Retina (tissue), 1 donor: ENCODE measurements at regions not wholly inside any gene's neighbourhood (a gene's known extent, or its start where the extent isn't known, plus 50 kb on each side); places are given as distances from the start of the nearest gene placed in this dataset.
"Not testable (repeated sequence)": the region's sequence is repeated elsewhere in the genome, so short reads cannot be mapped to it uniquely, and the experiment has no call there.

ENCODE experiments used
- DNase-seq: peaks from one replicate; pipeline ENCODE4 v3.0.0-alpha.2; 2016

DNA sequence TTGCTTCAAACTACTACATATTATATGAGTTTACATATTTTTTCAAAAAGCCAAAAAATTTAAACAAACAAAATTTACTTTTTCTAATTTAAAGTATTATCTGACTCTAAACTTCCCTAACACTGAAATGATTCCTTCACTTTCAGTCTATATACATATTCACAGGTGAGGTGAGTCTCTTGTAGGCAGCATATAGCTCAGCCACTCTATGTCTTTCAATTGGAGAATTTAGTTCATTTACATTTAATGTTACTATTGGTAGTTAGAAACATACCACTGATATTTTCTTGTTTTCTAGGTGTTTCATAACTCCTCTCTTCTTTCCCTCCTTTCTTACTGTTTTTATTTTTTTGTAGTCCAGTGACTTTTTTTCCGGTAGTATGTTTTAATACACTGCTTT, 387.1 kb downstream of the MRPL39 start:
- DNase-seq: no peak

DNA sequence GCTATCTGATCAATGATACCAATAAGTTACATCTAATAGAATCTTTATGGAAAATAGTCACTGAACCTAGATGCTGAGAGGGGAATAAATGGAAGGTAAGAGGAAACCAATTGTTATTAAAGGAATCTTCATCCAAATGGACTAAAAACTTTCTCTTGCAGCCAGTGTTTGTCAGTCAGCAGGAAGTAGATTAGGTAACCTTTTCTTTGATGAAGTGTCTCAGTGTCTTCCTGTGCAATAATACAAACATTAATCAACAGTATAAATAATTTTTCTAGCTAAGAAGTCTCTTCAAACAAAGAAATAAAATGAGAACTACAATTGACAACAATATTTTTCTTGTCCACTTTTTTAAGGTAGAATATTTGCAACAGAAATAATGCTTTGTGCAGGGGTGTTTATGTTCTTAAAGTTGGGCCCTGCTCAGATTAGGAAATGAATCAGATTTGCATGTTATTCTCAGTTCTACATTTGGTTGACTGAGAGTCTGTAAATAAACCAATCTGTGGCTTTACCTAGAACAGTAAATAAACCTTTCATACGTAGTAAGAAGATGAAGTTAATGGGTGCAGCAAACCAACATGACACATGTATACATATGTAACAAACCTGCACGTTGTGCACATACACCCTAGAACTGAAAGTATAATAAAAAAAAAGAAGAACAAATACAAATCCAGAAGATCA, 391.4 kb downstream of the MRPL39 start:
- no peak for DNase-seq

DNA sequence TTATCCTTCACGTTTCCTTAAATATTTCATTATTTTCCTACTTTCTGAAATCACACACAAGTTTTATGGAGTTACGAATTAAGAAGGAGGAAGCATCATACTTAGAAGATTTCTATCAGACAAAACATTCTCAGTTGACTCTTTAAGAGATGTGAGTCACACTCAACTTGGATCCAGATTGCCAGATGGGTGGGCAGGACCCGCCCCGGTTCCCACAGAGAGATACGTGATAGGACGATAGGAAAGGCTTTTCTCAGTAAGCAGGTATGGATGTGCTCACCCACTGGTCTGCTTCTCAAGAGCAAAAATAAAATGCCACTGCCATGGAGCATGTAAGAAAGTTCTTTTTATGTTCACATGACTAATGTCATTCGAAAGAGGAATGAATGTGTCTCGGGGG, 392.6 kb downstream of the MRPL39 start:
- DNase-seq: no peak

DNA sequence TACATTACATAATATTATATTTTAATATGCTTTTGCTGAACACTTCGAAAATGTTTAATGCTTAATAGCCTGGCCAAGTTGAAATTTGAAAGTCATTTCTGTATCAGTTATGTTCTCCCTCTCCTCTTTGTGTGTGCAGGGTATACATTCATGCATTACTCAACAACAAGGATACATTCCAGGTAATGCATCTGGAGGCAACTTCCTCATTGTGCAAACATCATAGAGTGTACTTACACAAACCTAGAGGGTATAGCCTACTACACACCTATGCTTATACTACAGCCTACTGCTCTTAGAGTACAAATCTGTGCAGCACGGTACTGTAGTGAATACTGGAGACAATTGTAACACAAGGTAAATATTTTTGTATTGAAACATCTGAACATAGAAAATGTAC, 407.3 kb downstream of the MRPL39 start:
- no peak for DNase-seq

DNA sequence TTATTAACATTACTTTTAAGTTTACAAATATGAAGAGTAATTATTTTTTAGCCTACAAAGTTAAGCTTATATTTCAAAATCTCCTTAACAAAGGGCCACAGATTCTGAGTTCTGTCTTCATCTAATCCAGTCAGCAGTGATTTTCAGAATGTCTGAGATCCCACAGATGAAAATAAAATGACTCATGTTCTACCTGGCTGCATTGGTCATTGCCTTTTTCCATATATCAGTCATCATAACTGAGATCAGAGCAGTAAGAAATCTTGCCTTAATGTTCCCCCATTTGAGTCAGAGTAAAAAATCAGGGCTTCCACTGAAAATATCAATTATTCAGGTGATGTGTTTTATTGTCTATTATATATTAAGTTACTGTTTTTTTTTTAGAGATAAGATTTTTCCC, 416.1 kb downstream of the MRPL39 start:
- no peak for DNase-seq

DNA sequence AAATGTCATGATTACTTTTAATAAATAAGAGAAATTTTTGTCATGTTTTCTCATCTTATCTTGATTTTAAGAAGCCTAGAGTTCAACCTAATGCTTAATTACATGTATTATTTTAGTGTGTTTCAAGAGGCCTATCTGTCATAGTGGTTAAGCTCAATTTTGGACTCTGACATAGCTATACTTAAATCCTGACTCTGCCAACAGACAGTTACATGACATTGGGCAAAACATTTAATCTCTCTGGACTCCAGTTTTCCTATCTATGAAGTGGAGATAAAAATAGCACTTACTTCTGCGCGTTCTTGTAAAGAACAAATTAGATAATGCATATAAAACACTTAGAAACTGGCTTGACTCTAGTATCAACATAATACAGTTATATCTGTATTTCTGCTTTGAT, 417.8 kb downstream of the MRPL39 start:
- no peak for DNase-seq

DNA sequence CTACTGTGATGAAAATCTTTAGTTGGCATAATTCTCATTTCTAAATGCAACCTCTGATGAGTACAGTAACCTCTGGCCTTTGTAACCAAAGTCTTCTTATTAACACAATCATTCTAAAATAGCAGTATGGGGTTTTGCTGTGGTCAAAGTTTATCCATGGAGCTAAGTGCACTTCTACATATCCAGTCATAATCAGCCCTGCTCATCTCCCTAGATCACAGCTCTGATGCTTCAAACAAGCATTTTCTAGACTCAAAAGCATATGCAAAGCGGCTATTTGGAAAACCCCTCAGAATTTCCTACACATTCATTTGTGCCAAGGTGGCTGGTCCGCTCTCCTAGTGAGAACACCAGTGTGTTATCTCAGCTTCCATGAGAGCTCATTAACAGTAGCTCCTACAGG, 418.6 kb downstream of the MRPL39 start:
- no peak for DNase-seq

DNA sequence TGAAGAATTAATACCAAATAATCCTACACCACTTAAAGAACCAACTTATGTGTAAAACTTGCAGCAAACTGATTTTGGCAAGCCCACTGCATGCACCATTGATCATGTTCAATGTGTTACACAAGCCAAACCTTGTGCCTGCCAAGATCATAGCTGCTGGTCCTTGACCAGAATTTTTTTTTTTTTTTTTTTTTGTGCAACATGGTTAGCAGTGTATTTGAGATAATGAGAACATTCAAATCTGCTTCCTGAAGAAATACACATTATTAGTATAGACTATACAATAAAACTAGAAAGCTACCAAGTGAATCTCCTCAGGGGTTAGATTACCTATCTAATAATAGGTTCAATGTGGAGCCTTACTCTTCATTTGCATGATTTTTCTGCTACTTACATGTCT, 421.0 kb downstream of the MRPL39 start:
- DNase-seq: no peak

DNA sequence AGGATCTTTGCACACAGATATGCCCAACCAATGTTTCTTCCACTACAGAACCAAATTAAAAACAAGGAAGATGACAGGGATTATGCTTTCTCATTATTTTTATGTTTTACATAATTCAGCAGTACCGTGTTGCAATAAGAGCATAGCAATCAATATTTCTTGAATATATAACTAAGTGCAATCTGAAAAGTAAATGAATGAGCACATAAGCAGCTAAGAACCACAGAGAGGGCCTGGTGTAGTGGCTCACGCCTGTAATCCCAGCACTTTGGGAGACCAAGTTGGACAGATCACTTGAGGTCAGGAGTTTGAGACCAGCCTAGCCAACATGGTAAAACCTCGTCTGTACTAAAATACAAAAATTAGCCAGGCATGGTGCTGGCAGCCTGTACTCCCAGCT, 423.7 kb downstream of the MRPL39 start:
- DNase-seq: no peak

DNA sequence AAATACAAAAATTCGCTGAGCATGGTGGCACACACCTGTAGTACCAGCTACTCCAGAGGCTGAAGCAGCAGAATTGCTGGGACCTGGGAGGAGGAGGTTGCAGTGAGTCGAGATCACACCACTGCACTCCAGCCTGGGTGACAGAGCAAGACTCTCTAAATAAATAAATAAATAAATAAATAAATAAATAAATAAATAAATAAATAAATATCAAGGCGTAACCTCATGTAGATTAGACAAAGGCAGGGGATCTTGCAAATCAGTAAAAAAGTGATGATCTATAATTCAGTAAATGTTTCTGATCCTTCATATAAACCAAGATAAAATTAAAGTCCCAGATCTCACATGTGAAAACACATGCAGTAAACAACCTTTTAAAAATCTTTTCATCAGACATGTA, 425.6 kb downstream of the MRPL39 start:
- DNase-seq: not testable (repeated sequence)

DNA sequence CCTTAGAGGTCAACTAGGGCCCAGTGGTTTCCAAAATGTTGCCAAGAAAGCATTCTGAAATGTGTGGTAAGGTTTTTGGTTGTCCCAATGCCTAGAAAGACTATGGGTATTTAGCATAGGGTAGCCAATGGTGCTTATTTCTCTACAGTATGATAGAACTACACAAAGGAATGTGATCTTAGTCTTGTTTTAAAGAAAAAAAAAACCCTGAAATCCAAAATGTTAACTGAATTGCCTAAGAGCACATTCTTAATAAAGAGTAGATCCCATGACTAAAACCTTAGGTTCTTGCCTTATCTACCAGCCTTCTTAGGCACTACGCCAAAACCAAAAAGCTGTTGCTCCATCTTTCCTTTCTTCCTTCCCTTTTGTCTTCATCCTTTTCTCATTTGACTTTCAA, 428.2 kb downstream of the MRPL39 start:
- no peak for DNase-seq

DNA sequence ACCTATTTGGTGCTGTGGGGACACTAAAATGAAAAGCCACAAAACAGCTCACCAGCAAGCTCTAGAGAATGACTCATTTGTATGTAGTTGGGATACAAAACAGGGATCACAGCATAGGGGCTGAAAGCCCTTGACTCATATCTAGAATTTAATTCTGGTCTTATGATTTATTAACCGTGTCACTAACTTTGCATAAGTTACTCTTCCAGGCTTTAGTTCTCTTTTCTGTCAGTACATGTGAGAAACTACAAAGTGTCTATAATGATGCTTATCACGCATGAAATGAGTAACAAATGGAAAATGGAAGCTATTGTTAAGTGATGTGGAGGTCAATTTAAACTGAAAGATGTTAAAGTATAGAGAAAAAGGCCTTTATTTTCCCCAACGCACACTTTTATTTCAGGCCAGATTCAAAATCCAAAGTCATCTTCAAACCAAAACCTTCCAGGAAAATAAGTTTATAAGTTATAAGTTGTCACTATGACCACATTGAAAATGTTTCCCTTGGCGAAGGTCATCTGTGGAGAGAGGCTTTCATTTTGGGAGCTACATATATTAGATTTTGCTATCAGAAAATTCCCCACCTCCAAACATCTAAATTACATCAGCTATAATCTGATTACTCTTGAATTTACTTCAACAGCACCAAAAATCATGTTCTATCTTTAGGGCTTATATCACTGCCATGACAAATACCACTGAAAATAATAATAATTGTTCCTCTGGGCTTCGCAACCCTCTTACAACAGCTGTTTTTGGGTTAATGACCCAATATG, 430.5 kb downstream of the MRPL39 start:
- no peak for DNase-seq

DNA sequence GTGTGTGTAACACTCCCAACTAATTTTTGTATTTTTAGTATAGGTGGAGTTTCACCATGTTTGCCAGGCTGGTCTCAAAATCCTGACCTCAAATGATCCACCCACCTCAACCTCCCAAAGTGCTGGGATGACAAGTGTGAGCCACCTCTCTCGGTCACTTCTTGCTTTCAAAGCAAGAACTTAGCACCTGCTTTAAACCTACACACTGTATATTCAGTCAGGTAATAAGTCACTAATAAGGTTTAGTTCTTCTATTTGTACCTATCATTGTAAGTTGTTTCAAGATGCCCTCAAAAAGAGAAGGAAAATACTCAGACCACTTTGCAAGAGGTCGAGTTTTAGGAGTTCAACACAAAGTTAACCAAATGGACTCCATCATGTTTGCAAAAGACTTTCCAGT, 431.3 kb downstream of the MRPL39 start:
- no peak for DNase-seq

DNA sequence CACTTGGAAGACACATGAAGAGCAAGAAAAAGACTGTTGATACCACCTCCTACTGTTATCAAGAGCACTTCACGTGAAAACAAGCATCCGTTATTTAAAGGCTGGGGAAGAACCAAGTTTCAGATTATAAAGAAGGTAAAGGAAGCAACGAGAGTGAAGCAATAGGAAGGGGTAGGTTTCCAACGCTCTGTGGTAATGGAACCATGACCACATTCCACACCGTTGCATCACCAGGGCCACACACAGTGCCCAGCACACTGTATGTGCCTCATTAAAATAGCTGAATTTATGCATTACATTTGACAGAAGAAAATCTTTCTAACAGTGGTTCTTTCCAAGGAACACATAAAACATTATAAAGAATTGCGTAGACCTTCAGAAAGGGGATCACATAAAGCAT, 435.8 kb downstream of the MRPL39 start:
- DNase-seq: no peak

DNA sequence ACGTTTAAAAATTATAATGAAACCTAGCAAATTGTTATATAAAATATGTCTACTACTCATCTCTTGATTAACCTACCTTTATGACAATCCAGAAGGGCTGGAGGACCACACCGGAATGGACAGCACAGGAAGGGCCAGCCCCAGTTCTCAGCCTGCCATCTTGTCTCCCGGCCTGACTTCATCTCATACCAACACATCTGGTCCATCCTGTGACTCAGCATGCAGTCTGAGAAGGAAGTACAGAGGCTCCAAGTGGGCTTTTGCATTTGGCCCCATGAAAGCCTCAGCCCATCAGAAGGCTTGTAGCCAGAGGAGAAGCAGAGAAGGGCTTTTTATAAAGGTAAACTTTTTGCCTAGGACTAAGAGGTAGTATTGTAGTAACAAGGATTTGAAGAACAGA, 436.6 kb downstream of the MRPL39 start:
- no peak for DNase-seq

DNA sequence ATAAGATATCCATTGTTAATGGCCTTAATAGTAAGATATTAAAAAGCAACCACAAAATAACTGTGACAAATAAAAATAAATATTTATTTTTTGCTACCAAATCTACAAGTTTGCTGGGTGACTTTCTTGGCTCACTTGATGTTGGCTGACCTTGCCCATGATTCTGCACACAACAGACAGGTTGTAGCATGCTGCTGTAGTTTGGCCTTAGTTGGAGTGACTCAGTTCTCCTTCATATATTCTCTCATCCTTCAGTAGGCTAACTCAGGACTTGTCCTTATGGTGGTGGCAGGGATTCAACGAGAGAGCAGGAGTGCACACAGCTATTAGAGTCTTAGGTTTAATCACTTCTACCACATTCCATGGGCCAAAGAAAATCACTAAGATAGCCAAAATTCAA, 437.9 kb downstream of the MRPL39 start:
- DNase-seq: no peak

DNA sequence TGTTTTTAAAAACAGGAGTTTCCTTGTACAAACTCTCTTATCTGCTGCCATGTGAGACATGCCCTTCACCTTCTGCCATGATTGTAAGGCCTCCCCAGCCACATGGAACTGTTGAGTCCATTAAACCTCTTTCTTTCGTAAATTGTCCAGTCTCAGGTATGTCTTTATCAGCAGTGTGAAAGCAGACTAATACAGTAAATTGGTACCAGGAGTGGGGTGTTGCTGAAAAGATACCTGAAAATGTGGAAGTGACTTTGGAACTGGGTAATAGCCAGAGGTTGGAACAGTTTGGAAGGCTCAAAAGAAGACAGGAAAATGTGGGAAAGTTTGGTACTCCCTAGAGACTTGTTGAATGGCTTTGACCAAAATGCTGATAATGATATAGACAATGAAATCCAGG, 440.4 kb downstream of the MRPL39 start:
- DNase-seq: not testable (repeated sequence)

DNA sequence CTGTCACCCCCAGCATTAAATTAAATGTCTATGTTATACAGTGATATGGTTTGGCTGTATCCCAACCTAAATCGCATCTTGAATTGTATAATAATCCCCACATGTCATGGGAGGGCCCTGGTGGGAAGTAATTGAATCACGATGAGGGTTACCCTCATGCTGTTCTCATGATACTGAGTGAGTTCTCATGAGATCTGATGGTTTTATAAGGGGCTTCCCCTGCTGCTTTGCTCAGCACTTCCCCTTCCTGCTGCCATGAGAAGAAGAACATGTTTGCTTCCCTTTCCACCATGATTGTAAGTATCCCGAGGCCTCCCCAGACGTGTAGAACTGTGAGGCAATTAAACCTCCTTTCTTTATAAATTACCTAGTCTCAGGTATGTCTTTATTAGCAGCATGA, 445.7 kb downstream of the MRPL39 start:
- DNase-seq: no peak

DNA sequence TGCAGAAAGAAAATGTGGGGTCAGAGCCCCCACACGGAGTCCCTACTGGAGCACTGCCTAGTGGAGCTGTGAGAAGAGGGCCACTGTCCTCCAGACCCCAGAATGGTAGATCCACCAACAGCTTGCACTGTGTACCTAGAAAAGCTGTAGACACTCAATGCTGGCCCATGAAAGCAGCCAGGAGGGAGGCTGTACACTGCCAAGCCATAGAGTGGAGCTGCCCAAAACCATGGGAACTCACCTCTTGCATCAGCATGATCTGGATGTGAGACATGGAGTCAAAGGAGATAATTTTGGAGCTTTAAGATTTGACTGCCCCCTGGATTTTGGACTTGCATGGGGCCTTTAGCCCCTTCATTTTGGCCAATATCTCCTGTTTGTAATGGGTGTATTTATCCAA, 452.3 kb downstream of the MRPL39 start:
- DNase-seq: not testable (repeated sequence)

DNA sequence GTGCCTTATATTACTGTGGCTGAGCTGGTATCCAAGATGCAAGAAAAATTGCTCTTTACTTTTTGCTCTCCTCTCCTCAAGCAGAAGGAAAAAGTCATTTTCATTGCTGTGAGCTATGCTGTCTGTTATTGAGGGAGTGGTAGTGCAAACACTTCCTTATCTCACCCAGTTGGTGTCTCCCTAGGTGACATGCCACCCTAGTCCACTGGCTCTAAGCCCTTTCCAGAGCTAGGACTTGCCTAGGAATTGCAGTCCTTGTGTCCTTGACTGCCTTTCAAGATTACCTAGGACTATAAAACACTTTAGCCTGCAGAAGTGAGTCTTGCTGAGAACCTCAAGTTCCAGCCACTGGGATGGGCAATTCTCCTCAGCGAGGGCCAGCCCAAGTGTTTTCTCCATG, 458.3 kb downstream of the MRPL39 start:
- no peak for DNase-seq

DNA sequence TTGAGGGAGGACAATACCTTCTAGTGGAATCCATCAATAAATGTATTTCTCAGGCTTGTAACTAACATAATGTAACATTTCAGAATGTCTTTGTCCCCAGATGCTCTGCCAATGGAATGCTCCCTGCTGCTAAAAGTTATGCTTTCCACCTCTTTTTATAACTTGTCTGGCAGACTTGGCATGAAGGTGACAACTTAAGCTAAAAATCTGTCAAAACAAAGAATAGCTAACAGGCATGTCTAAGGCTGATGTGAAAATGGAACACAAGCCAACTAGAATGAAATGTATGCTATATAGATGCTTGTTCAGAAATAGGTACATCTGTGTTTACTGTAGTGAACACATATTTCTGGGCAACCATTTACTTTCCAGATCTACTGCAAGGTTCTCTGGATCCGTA, 467.9 kb downstream of the MRPL39 start:
- no peak for DNase-seq

DNA sequence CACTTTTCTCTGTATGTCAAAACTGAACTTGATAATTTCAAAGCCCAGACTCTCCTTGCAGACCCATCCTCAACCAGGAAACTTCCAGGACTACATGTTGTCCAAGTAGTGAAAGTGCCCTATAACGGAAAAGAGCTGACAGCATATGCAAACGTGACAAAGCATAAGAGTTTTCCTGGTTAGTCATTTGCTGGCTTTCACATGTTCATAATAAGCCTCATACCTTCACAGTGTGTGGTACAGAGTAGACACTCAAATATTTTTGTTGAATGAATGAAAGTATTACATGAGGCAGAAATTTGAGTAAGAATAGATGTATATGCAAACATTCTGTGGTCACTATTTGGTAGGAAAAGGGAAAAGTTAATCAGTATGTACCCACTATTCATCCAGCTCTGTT, 473.3 kb downstream of the MRPL39 start:
- no peak for DNase-seq

DNA sequence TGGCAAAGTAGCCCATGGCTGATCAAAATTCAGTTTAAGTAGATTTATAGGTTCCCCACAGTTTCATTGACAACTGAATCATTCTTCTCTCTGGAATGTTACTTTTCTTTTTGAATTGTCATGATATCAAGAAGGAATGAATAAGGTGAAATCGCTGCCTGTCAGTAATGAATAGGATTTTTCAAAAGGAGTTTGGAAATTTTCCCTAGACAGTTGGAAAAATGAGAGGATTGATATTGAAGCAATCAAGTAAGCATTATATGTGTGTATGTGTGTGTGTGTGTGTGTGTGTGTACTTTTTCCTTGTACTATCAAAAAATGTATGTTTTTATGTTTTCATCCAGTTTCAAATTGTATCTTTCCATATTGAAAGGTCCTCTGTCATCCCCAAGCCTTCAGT, 479.5 kb downstream of the MRPL39 start:
- DNase-seq: no peak

DNA sequence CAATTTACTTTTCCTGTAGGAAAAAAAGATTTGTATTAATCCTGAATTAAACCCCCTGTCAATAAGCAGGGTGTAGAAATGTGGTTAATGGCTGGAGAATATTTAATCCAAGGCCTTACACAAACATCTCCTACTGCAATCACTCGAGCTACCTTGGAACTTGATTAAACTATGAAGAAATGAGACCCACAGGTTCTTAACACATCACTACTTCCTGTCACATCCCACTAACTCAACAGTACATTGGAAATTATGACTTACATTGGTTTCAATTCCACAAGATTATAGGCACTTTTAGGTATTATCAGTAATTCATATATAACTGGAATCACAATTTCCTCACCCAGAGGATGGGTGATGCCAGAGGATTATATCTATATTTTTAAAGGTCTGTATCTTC, 480.3 kb downstream of the MRPL39 start:
- no peak for DNase-seq

DNA sequence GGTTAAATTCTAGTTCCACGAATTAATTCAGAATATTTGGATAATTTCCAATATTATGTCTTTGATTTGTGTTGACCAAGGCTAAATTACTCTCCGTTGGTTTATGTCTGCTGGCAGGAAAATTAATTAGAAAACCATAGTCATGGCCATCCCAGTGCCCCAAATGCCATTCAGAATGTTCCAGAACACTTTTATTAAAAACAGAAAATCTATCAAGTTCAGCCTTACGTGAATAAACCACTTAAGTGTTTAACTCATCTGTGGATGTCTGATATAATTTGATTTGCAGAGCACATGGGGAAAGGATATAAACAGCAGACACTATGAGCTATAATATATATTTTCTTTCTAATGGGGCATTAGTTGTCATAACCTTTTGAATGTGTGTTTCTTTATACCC, 480.7 kb downstream of the MRPL39 start:
- no peak for DNase-seq
